ENCODE measurements at regions not wholly inside any gene's neighbourhood (a gene's known extent, or its start where the extent isn't known, plus 50 kb on each side); places are given as distances from the start of the nearest gene placed in this dataset.
"Not testable (repeated sequence)": the region's sequence is repeated elsewhere in the genome, so short reads cannot be mapped to it uniquely, and the experiment has no call there.

GRCh38 chr21:39080366-39080765 lies 102.9 kb downstream of the PSMG1 start:
- no peak for DNase-seq

GRCh38 chr21:39079617-39080016 lies 103.6 kb downstream of the PSMG1 start:
- no peak for DNase-seq

- no peak for DNase-seq
These were observed 104.8 kb downstream of the PSMG1 start for GRCh38 chr21:39078322-39079065.

- DNase-seq = no peak
These were observed 105.4 kb downstream of the PSMG1 start for GRCh38 chr21:39077876-39078275.

GRCh38 chr21:39074508-39074907 lies 108.7 kb downstream of the PSMG1 start:
- DNase-seq = no peak

GRCh38 chr21:39073717-39074116 lies 109.5 kb downstream of the PSMG1 start:
- DNase-seq = no peak

GRCh38 chr21:39073063-39073462 lies 110.2 kb downstream of the PSMG1 start:
- no peak for DNase-seq

GRCh38 chr21:39072468-39072867 lies 110.8 kb downstream of the PSMG1 start:
- DNase-seq = no peak

- DNase-seq = no peak
These were observed 111.5 kb downstream of the PSMG1 start for GRCh38 chr21:39071623-39072214.

- not testable (repeated sequence) for DNase-seq
These were observed 113.4 kb downstream of the PSMG1 start for GRCh38 chr21:39069856-39070255.

GRCh38 chr21:39066829-39067780 lies 116.1 kb downstream of the PSMG1 start:
- no peak for DNase-seq

GRCh38 chr21:39065917-39066316 lies 117.3 kb downstream of the PSMG1 start:
- no peak for DNase-seq

- no peak for DNase-seq
These were observed 118.8 kb downstream of the PSMG1 start for GRCh38 chr21:39064325-39065012.

GRCh38 chr21:39063517-39063916 lies 119.7 kb downstream of the PSMG1 start:
- no peak for DNase-seq

GRCh38 chr21:39062196-39062595 lies 121.1 kb downstream of the PSMG1 start:
- DNase-seq = no peak

GRCh38 chr21:39061766-39062165 lies 121.5 kb downstream of the PSMG1 start:
- DNase-seq = no peak

- no peak for DNase-seq
These were observed 122.7 kb downstream of the PSMG1 start for GRCh38 chr21:39060485-39061083.

GRCh38 chr21:39057121-39057520 lies 126.1 kb downstream of the PSMG1 start:
- DNase-seq = no peak

- no peak for DNase-seq
These were observed 126.6 kb downstream of the PSMG1 start for GRCh38 chr21:39056636-39057035.

- DNase-seq = no peak
These were observed 128.0 kb downstream of the PSMG1 start for GRCh38 chr21:39055167-39055767.

- no peak for DNase-seq
These were observed 129.2 kb downstream of the PSMG1 start for GRCh38 chr21:39054066-39054465.

GRCh38 chr21:39053126-39053525 lies 130.1 kb downstream of the PSMG1 start:
- DNase-seq = no peak
